Large intestine (tissue), 3 donors: ENCODE measurements at regions not wholly inside any gene's neighbourhood (a gene's known extent, or its start where the extent isn't known, plus 50 kb on each side); places are given as distances from the start of the nearest gene placed in this dataset.

Source experiments
- DNase-seq, 2 donors: peaks; one replicate each; pipeline versions ENCODE4 v3.0.0 to v3.0.0-alpha.2; 2013
- H3K27ac ChIP-seq: one replicate; pipeline ENCODE4 v1.5.1; 2013; ENCODE audit warnings: low read length
- H3K27me3 ChIP-seq: 2 replicates; pipeline ENCODE4 v1.6.1; 2013; ENCODE audit warnings: low read length; ENCODE audit not compliant: control insufficient read depth, insufficient read depth
- H3K36me3 ChIP-seq: 2 replicates; pipeline ENCODE4 v1.6.1; 2013; ENCODE audit warnings: low read length; ENCODE audit not compliant: control insufficient read depth, insufficient read depth
- H3K4me1 ChIP-seq: one replicate; pipeline ENCODE4 v1.6.1; 2013; ENCODE audit warnings: low read length; ENCODE audit not compliant: control insufficient read depth, insufficient read depth
- H3K4me3 ChIP-seq: one replicate; pipeline ENCODE4 v1.5.1; 2013; ENCODE audit warnings: low read length
- H3K9me3 ChIP-seq: one replicate; pipeline ENCODE4 v1.6.1; 2013; ENCODE audit warnings: mild to moderate bottlenecking, low read depth, low read length, moderate library complexity; ENCODE audit not compliant: control insufficient read depth
- WGBS: methylation state at CpG from one replicate; pipeline ENCODE4 v1.1.5; 2013; ENCODE audit warnings: low lambda C conversion rate; ENCODE audit not compliant: insufficient coverage; 5-methylcytosine and 5-hydroxymethylcytosine counted together

GRCh38 chr5:8134609-8135008 is 265.7 kb downstream of the MTRR start:
- Histone ChIP-seq H3K4me3 (no peak overlapping the region), H3K4me1 (no peaks in the 10 kb centered on the region), H3K27ac (no peak overlapping the region), H3K27me3 (no peaks in the 10 kb centered on the region), H3K9me3 (no peaks in the 10 kb centered on the region), H3K36me3 (no peaks in the 10 kb centered on the region)
- no peak for DNase-seq
- 89% methylated on average over 1 of the region's 5 CpGs for WGBS

- H3K4me3 ChIP-seq, result no peak overlapping the region
- 22% methylated on average over 2 of the region's 4 CpGs for WGBS
- DNase-seq, result no peak
- H3K27me3 ChIP-seq, result no peaks in the 10 kb centered on the region
- no peaks in the 10 kb centered on the region for H3K4me1 ChIP-seq
- H3K27ac ChIP-seq, result no peak overlapping the region
- no peaks in the 10 kb centered on the region for H3K36me3 ChIP-seq
- H3K9me3 ChIP-seq, result no peaks in the 10 kb centered on the region
Observed at GRCh38 chr5:8135742-8136141, 266.8 kb downstream of the MTRR start.

GRCh38 chr5:8136271-8136670 is 267.3 kb downstream of the MTRR start:
- Histone ChIP-seq H3K4me1 (no peaks in the 10 kb centered on the region), H3K4me3 (no peak overlapping the region), H3K27ac (no peak overlapping the region), H3K36me3 (no peaks in the 10 kb centered on the region), H3K27me3 (no peaks in the 10 kb centered on the region), H3K9me3 (no peaks in the 10 kb centered on the region)
- WGBS, result no CpG with 5 or more reads among the region's 3 CpGs
- DNase-seq, result no peak

GRCh38 chr5:8137941-8138550 is 269.1 kb downstream of the MTRR start:
- H3K27ac ChIP-seq, result no peak overlapping the region
- H3K4me1 ChIP-seq, result no peaks in the 10 kb centered on the region
- no peak for DNase-seq
- WGBS, result no CpG with 5 or more reads among the region's 2 CpGs
- no peaks in the 10 kb centered on the region for H3K9me3 ChIP-seq
- no peaks in the 10 kb centered on the region for H3K27me3 ChIP-seq
- no peaks in the 10 kb centered on the region for H3K36me3 ChIP-seq
- no peak overlapping the region for H3K4me3 ChIP-seq

- Histone ChIP-seq H3K27me3 (no peaks in the 10 kb centered on the region), H3K9me3 (no peaks in the 10 kb centered on the region), H3K27ac (no peak overlapping the region), H3K4me1 (no peaks in the 10 kb centered on the region), H3K36me3 (no peaks in the 10 kb centered on the region), H3K4me3 (no peak overlapping the region)
- DNase-seq, result no peak
- 83% methylated on average over 2 of the region's 5 CpGs for WGBS
Observed at GRCh38 chr5:8138884-8139283, 269.9 kb downstream of the MTRR start.

- Histone ChIP-seq H3K27ac (no peak overlapping the region), H3K36me3 (no peaks in the 10 kb centered on the region), H3K27me3 (no peaks in the 10 kb centered on the region), H3K4me3 (no peak overlapping the region), H3K9me3 (no peaks in the 10 kb centered on the region), H3K4me1 (no peaks in the 10 kb centered on the region)
- no peak for DNase-seq
- 80% methylated on average over 1 of the region's 1 CpG for WGBS
Observed at GRCh38 chr5:8150791-8151190, 281.8 kb downstream of the MTRR start.

- H3K36me3 ChIP-seq, result no peaks in the 10 kb centered on the region
- no CpG with 5 or more reads among the region's 3 CpGs for WGBS
- DNase-seq, result no peak
- no peak overlapping the region for H3K4me3 ChIP-seq
- no peak overlapping the region for H3K27ac ChIP-seq
- H3K27me3 ChIP-seq, result no peaks in the 10 kb centered on the region
- peaks cover 2% of the 10 kb centered on the region for H3K9me3 ChIP-seq
- H3K4me1 ChIP-seq, result no peaks in the 10 kb centered on the region
Observed at GRCh38 chr5:8156706-8157105, 287.8 kb downstream of the MTRR start.

GRCh38 chr5:8157320-8157822 is 288.4 kb downstream of the MTRR start:
- no peaks in the 10 kb centered on the region for H3K27me3 ChIP-seq
- 86% methylated on average over 1 of the region's 7 CpGs for WGBS
- DNase-seq, result no peak

GRCh38 chr5:8176101-8176693 is 307.2 kb downstream of the MTRR start:
- WGBS, result no CpG with 5 or more reads among the region's 5 CpGs
- H3K4me1 ChIP-seq, result no peaks in the 10 kb centered on the region
- H3K27me3 ChIP-seq, result no peaks in the 10 kb centered on the region
- no peak overlapping the region for H3K27ac ChIP-seq
- H3K4me3 ChIP-seq, result no peak overlapping the region
- peak; percentile 28 to 55 for DNase-seq
- H3K9me3 ChIP-seq, result no peaks in the 10 kb centered on the region
- H3K36me3 ChIP-seq, result no peaks in the 10 kb centered on the region

More at GRCh38 chr5:8157320-8157822, 288.4 kb downstream of the MTRR start:
- H3K4me3 ChIP-seq, result no peak overlapping the region
- no peaks in the 10 kb centered on the region for H3K4me1 ChIP-seq
- no peaks in the 10 kb centered on the region for H3K36me3 ChIP-seq
- H3K9me3 ChIP-seq, result peaks cover 2% of the 10 kb centered on the region
- H3K27ac ChIP-seq, result no peak overlapping the region

GRCh38 chr5:8184455-8185063 is 315.6 kb downstream of the MTRR start:
- Histone ChIP-seq H3K36me3 (no peaks in the 10 kb centered on the region), H3K4me3 (no peak overlapping the region), H3K27ac (no peak overlapping the region), H3K27me3 (no peaks in the 10 kb centered on the region), H3K4me1 (no peaks in the 10 kb centered on the region), H3K9me3 (no peaks in the 10 kb centered on the region)
- peak in 1 of 2 donors; percentile 20 for DNase-seq
- WGBS, result 50% methylated on average over 3 of the region's 5 CpGs
